ENCODE measurements at regions not wholly inside any gene's neighbourhood (a gene's known extent, or its start where the extent isn't known, plus 50 kb on each side); places are given as distances from the start of the nearest gene placed in this dataset.

GRCh38 chr2:41729800-41730364 lies 317.9 kb upstream of the PKDCC start:
- intact Hi-C loops (cut with DNase I, micrococcal nuclease), result no loop called here
- DNase-seq (no peak), ATAC-seq (no peak)

GRCh38 chr2:41735006-41735405 lies 312.8 kb upstream of the PKDCC start:
- intact Hi-C loops (cut with DNase I, micrococcal nuclease), result no loop called here
- ATAC-seq, result no peak
- no peak for DNase-seq

- intact Hi-C loops (cut with DNase I, micrococcal nuclease), result no loop called here
- ATAC-seq (no peak), DNase-seq (no peak)
Measured at GRCh38 chr2:41735476-41735875, 312.3 kb upstream of the PKDCC start.

GRCh38 chr2:41736105-41736567 lies 311.7 kb upstream of the PKDCC start:
- ATAC-seq, result no peak
- no peak for DNase-seq
- intact Hi-C loops (cut with DNase I, micrococcal nuclease), result no loop called here

GRCh38 chr2:41736586-41736985 lies 311.2 kb upstream of the PKDCC start:
- no peak for DNase-seq
- intact Hi-C loops (cut with DNase I, micrococcal nuclease), result no loop called here
- ATAC-seq, result no peak

GRCh38 chr2:41737888-41738287 lies 309.9 kb upstream of the PKDCC start:
- intact Hi-C loops (cut with DNase I, micrococcal nuclease), result no loop called here
- ATAC-seq (no peak), DNase-seq (no peak)

- ATAC-seq, result no peak
- intact Hi-C loops (cut with DNase I, micrococcal nuclease), result no loop called here
- DNase-seq, result no peak
Measured at GRCh38 chr2:41741951-41742595, 305.7 kb upstream of the PKDCC start.

- no peak for DNase-seq
- ATAC-seq, result no peak
- intact Hi-C loops (cut with DNase I, micrococcal nuclease), result no loop called here
Measured at GRCh38 chr2:41743324-41743723, 304.5 kb upstream of the PKDCC start.

- intact Hi-C loops (cut with DNase I, micrococcal nuclease), result no loop called here
- DNase-seq, result no peak
- no peak for ATAC-seq
Measured at GRCh38 chr2:41750829-41751228, 297.0 kb upstream of the PKDCC start.

- DNase-seq (no peak), ATAC-seq (no peak)
- intact Hi-C loops (cut with DNase I, micrococcal nuclease), result no loop called here
Measured at GRCh38 chr2:41759880-41760279, 287.9 kb upstream of the PKDCC start.

GRCh38 chr2:41763141-41763540 lies 284.7 kb upstream of the PKDCC start:
- DNase-seq (no peak), ATAC-seq (no peak)
- intact Hi-C loops (cut with DNase I, micrococcal nuclease), result no loop called here

- DNase-seq, result no peak
- no peak for ATAC-seq
- intact Hi-C loops (cut with DNase I, micrococcal nuclease), result no loop called here
Measured at GRCh38 chr2:41764131-41764530, 283.7 kb upstream of the PKDCC start.

GRCh38 chr2:41764919-41765318 lies 282.9 kb upstream of the PKDCC start:
- ATAC-seq (no peak), DNase-seq (no peak)
- intact Hi-C loops (cut with DNase I, micrococcal nuclease), result no loop called here

- DNase-seq, result no peak
- no peak for ATAC-seq
Measured at GRCh38 chr2:41768310-41768709, 279.5 kb upstream of the PKDCC start.

GRCh38 chr2:41771710-41772109 lies 276.1 kb upstream of the PKDCC start:
- ATAC-seq (no peak), DNase-seq (no peak)
- intact Hi-C loops (cut with DNase I, micrococcal nuclease), result no loop called here

More at GRCh38 chr2:41768310-41768709, 279.5 kb upstream of the PKDCC start:
- intact Hi-C loops (cut with DNase I, micrococcal nuclease), result no loop called here

- no peak for DNase-seq
- intact Hi-C loops (cut with DNase I, micrococcal nuclease), result no loop called here
- no peak for ATAC-seq
Measured at GRCh38 chr2:41772697-41773096, 275.1 kb upstream of the PKDCC start.

GRCh38 chr2:41774011-41774605 lies 273.7 kb upstream of the PKDCC start:
- DNase-seq (no peak), ATAC-seq (no peak)
- intact Hi-C loops (cut with DNase I, micrococcal nuclease), result no loop called here

- DNase-seq (no peak), ATAC-seq (no peak)
- intact Hi-C loops (cut with DNase I, micrococcal nuclease), result no loop called here
Measured at GRCh38 chr2:41775366-41776025, 272.3 kb upstream of the PKDCC start.

GRCh38 chr2:41779888-41780287 lies 267.9 kb upstream of the PKDCC start:
- intact Hi-C loops (cut with DNase I, micrococcal nuclease), result loop anchor here in 1 of 2 donors (10.0 kb wide), 1 partner anchor 1865 kb away; no protein-coding TSS in a partner anchor
- ATAC-seq (no peak), DNase-seq (no peak)

All from left colon (tissue), 2 donors.